Thymus (tissue), 11 donors: ENCODE measurements at regions not wholly inside any gene's neighbourhood (a gene's known extent, or its start where the extent isn't known, plus 50 kb on each side); places are given as distances from the start of the nearest gene placed in this dataset.

ENCODE experiments used
- DNase-seq, 9 donors: peaks; one replicate each; pipeline ENCODE4 v3.0.0-alpha.2; 2013; ENCODE audit warnings: low spot score in 9 of 9, low read depth in 6 of 9, missing footprints in 1 of 9
- H3K27ac ChIP-seq, 2 donors: one replicate each; pipeline ENCODE4 v1.5.1; 2013; ENCODE audit warnings: control low read depth in 1 of 2, low read depth in 1 of 2, low read length in 1 of 2, mild to moderate bottlenecking in 1 of 2, moderate library complexity in 1 of 2
- H3K27me3 ChIP-seq, 2 donors: one replicate each; pipeline ENCODE4 v1.5.1; 2013; ENCODE audit warnings: low read length in 1 of 2; ENCODE audit not compliant: control insufficient read depth in 2 of 2, insufficient read depth in 1 of 2
- H3K36me3 ChIP-seq, 2 donors: one replicate each; pipeline ENCODE4 v1.5.1; 2013; ENCODE audit warnings: low read length in 1 of 2, mild to moderate bottlenecking in 1 of 2, moderate library complexity in 1 of 2; ENCODE audit not compliant: control insufficient read depth in 2 of 2, insufficient read depth in 2 of 2
- H3K4me1 ChIP-seq, 2 donors: one replicate each; pipeline ENCODE4 v1.5.1; 2013; ENCODE audit warnings: low read length in 2 of 2; ENCODE audit not compliant: control insufficient read depth in 2 of 2, insufficient read depth in 2 of 2
- H3K4me3 ChIP-seq, 2 donors: one replicate each; pipeline ENCODE4 v1.5.1; 2013; ENCODE audit warnings: low read length in 2 of 2, control low read depth in 1 of 2, mild to moderate bottlenecking in 1 of 2
- H3K9me3 ChIP-seq, 2 donors: one replicate each; pipeline ENCODE4 v1.5.1; 2013; ENCODE audit warnings: low read length in 1 of 2, mild to moderate bottlenecking in 1 of 2; ENCODE audit not compliant: control insufficient read depth in 2 of 2, insufficient read depth in 1 of 2
- WGBS: extraction: QIAGEN DNeasy Blood & Tissue Kit; methylation state at CpG from one replicate; pipeline ENCODE4 v1.1.7; 2013; 5-methylcytosine and 5-hydroxymethylcytosine counted together
- donor health status: healthy.

DNA sequence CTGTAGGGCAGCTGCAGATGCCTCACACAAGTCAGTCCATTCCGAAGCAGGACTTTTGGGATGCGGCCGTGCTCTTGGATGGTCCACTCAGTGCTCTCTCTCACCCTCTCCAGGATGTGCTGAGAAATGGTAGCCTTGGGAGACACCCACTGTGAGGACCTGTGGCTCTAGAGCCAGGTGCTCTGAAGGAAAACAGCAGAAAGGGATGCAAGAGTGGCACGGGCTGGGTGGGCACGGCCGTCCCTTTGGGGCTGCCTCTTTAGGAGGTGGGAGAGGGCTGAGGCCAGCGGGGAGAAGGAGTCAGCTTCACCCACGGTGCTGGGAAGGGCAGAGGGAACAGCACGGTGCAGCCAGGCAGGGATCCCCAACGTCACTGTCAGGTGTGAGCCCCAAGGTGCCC, 106.1 kb downstream of the RIPK4 start:
- H3K4me3 ChIP-seq: no peak overlapping the region
- H3K4me1 ChIP-seq: peaks cover 0 to 20% of the 10 kb centered on the region in 2 donors
- WGBS: 95% methylated on average over 10 of the region's 10 CpGs
- H3K9me3 ChIP-seq: no peaks in the 10 kb centered on the region
- peaks cover 0 to 54% of the 10 kb centered on the region in 2 donors for H3K27me3 ChIP-seq
- H3K27ac ChIP-seq: no peak overlapping the region
- no peak for DNase-seq
- H3K36me3 ChIP-seq: no peaks in the 10 kb centered on the region

DNA sequence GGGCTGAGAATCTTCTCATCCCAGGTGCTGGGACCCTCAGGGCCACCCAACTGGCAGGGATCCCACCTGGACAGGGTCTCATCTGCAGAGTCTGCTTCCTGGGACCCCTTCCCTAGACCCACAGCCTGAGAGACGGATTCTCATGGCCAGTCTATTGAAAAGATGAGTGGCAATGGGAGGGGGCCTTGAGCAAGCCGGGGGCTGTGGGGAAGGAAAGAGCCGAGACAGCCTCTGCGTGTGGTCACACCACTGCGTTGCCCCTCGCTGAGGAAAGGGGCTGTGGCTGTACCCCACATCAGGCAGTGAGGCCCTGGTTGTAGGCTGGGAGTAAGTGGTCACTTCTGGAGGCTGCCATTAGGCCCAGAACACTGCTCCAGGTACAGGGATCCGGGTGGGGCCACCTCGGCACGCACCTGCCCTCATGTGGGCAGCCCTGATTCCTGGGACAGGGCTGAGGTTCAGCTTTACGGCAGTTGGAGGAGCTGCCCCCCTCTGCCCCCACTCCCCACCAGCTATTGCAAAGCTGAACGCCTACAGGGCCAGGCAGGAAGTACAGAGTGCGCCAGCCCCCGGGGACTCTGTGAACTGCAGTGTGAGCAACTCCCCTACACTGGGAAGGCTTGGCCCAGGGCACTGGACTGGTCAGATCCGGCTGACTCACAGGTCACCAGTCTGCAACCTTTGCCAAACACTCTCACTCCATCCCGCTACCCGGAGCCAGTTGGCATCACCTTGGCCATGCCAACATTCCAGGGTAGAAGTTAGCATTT, 106.9 kb downstream of the RIPK4 start:
- 85% methylated on average over 16 of the region's 16 CpGs for WGBS
- H3K4me3 ChIP-seq: no peak overlapping the region
- no peaks in the 10 kb centered on the region for H3K36me3 ChIP-seq
- H3K9me3 ChIP-seq: no peaks in the 10 kb centered on the region
- DNase-seq: no peak
- H3K27me3 ChIP-seq: peaks cover 0 to 46% of the 10 kb centered on the region in 2 donors
- H3K27ac ChIP-seq: no peak overlapping the region
- H3K4me1 ChIP-seq: peaks cover 0 to 16% of the 10 kb centered on the region in 2 donors

DNA sequence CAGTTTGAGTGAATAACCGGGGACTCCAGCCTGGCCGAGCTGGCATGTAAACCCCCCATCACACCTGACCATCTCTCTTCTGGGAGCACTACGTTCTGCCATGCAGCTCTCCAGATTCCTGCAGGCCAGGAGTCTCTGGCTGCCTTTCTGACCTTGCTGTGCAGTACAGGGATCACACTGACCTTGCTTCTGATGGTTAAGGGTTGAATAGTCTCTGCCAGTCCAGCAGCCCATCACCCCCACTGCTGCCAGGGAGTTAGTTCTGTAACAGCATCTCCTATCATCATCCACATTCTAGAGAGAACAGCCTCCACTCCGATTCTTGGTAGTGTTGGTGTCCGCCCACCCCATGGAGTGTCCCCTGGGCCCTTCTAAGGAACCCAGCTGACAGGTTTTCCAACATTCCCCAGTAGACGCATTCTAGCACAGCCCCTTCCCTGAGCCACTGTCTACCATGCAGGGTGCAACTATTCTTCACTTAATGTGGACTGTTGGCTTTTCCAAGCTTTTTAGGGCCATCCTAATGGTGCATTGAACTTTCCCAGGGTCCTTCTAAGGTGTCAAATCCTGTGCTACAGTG, 109.8 kb downstream of the RIPK4 start:
- Histone ChIP-seq H3K9me3 (no peaks in the 10 kb centered on the region), H3K36me3 (no peaks in the 10 kb centered on the region), H3K27me3 (peaks cover 0 to 31% of the 10 kb centered on the region in 2 donors), H3K27ac (no peak overlapping the region), H3K4me1 (peaks cover 0 to 4% of the 10 kb centered on the region in 2 donors), H3K4me3 (no peak overlapping the region)
- WGBS: 94% methylated on average over 6 of the region's 6 CpGs
- DNase-seq: no peak

DNA sequence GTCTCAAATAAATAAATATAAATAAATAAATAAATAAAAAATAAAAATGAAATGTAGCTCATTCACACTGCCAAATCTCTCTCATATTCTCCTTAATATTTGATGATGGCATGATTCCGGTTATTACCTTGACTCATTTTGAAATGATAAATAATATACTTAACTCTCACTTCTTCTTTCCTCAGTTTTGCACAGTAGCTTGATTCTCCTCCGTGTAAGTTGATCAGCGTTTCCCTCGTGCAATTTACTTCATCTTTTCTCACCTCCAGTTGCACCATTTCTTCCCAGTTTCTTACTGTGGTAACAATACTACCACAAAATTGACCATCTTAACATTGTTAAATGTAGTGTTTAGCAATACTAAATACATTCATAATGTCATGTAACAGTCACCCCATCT, 111.6 kb downstream of the RIPK4 start:
- Histone ChIP-seq H3K27me3 (peaks cover 0 to 33% of the 10 kb centered on the region in 2 donors), H3K27ac (no peak overlapping the region), H3K36me3 (no peaks in the 10 kb centered on the region), H3K4me1 (no peaks in the 10 kb centered on the region), H3K4me3 (no peak overlapping the region), H3K9me3 (no peaks in the 10 kb centered on the region)
- no peak for DNase-seq
- 95% methylated on average over 4 of the region's 4 CpGs for WGBS

DNA sequence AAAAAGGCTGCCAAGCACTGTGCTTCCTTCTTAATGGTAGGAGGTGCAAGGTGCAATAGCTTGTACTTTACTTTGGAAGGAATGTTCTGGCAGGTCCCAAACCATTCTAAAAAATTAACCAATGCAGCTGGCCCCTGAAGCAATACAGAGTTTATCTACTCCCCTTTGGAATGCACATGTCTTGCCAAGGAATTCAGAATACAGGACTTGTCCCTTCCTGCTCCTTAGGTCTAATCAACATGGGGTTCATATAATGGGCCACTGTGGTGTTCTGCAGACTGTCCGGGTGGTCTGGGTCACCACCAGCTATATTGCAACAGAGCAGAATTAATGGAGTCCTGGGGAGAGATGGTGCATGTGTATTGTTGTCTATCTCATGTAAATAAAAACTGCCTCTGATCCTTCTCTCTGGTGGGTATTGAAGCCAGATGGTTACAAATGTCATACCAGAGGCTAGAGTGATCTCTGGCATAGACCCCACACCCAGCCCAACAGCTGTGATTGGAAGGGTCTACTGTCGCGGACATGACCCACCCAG, 112.8 kb downstream of the RIPK4 start:
- H3K27me3 ChIP-seq: peaks cover 0 to 21% of the 10 kb centered on the region in 2 donors
- H3K9me3 ChIP-seq: no peaks in the 10 kb centered on the region
- no peak overlapping the region for H3K4me3 ChIP-seq
- 96% methylated on average over 3 of the region's 3 CpGs for WGBS
- no peak for DNase-seq
- H3K36me3 ChIP-seq: no peaks in the 10 kb centered on the region
- no peaks in the 10 kb centered on the region for H3K4me1 ChIP-seq
- no peak overlapping the region for H3K27ac ChIP-seq

DNA sequence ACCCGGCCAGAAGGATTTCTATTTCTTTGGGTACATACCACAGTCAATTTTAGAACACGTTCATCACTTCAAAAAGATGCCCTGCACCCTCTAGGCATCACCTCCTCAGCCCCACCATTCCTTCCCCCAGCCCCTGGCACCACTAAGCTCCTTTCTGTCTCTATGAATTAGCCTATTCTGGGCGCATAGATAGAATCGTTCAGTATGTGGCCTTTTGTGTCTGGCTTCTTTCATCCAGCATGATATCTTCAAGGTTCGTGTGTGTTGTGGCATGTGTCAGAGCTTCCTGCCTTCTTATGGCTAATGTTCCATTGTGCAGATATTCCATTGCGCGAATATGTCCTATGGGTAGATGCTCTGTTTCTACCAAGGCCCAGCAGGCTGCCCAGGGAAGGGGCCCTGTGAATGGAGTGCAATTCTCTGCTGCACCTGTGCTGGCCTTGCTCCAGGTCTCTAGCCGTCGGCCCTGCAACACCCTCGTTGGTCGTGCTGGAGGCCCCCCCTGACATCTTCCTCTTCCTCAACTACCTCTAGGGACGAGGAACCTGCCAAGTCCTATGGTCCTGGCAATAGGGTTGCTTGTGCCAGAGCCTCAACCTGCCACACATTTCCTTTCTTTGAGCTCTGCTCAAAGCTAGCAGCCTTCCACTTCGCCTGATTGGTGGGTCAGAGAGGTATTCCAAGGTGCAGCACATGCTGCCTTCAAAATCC, 113.5 kb downstream of the RIPK4 start:
- DNase-seq: no peak
- WGBS: 80% methylated on average over 13 of the region's 13 CpGs
- Histone ChIP-seq H3K9me3 (no peaks in the 10 kb centered on the region), H3K27me3 (peaks cover 0 to 18% of the 10 kb centered on the region in 2 donors), H3K36me3 (no peaks in the 10 kb centered on the region), H3K4me1 (no peaks in the 10 kb centered on the region), H3K4me3 (no peak overlapping the region), H3K27ac (no peak overlapping the region)

DNA sequence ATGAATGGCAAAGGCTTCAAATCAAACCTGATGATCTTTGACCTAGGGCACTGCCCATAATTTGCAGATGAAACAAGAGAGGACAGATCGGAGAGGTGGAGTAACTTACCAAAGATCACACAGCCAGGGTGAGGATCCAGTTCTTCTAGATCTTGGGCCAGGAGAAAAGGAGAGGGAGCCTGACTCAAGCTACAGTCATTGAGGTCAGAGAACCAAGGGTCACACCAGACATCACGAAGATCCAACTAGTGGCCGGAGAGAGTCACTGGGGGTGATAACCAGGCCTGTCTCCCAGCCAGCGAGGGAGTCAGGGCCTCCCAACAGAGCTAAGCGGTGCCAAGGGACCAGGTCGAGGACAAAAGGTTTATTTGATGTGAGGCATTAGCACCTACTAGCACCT, 115.0 kb downstream of the RIPK4 start:
- H3K9me3 ChIP-seq: no peaks in the 10 kb centered on the region
- no peaks in the 10 kb centered on the region for H3K36me3 ChIP-seq
- 93% methylated on average over 6 of the region's 6 CpGs for WGBS
- no peak overlapping the region for H3K27ac ChIP-seq
- peaks cover 0 to 17% of the 10 kb centered on the region in 2 donors for H3K27me3 ChIP-seq
- DNase-seq: no peak
- peaks cover 0 to 4% of the 10 kb centered on the region in 2 donors for H3K4me1 ChIP-seq
- no peak overlapping the region for H3K4me3 ChIP-seq

DNA sequence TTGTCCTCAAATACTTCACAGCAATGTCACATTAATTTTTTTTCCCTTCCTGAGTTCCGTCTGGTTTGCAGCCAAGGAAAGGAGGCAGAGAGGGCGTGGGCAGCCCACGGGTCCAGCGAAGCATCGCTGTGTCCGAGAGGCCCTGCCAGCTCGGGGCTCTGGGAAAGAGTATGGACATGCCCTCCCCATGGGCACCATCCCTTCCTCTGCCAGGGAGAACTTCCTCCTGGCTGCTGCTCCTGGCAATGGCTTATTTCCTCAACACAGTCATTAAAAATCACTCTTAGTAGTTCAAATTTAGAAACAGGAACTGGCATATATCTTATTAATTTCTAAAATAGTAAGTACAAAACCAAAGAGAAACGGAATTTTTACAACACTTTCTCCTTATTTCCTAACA, 115.4 kb downstream of the RIPK4 start:
- Histone ChIP-seq H3K27ac (no peak overlapping the region), H3K4me3 (no peak overlapping the region), H3K36me3 (no peaks in the 10 kb centered on the region), H3K4me1 (peaks cover 0 to 4% of the 10 kb centered on the region in 2 donors), H3K27me3 (peaks cover 0 to 14% of the 10 kb centered on the region in 2 donors), H3K9me3 (no peaks in the 10 kb centered on the region)
- DNase-seq: no peak
- 27% methylated on average over 8 of the region's 8 CpGs for WGBS
